ENCODE measurements at regions not wholly inside any gene's neighbourhood (a gene's known extent, or its start where the extent isn't known, plus 50 kb on each side); places are given as distances from the start of the nearest gene placed in this dataset.
A peak's percentile ranks its signal among the peaks of the same experiment; 100 is the strongest.

- DNase-seq, result no peak
These were observed 62.7 kb downstream of the NPTX2 start for GRCh38 chr7:98679741-98680140.

GRCh38 chr7:98681511-98681910 is 64.4 kb downstream of the NPTX2 start:
- DNase-seq, result no peak

- no peak for DNase-seq
These were observed 64.9 kb downstream of the NPTX2 start for GRCh38 chr7:98681951-98682350.

- no peak for DNase-seq
These were observed 66.4 kb downstream of the NPTX2 start for GRCh38 chr7:98683514-98683913.

GRCh38 chr7:98685541-98685940 is 68.5 kb downstream of the NPTX2 start:
- DNase-seq, result no peak

- no peak for DNase-seq
These were observed 69.5 kb downstream of the NPTX2 start for GRCh38 chr7:98686466-98687080.

- DNase-seq, result no peak
These were observed 70.1 kb downstream of the NPTX2 start for GRCh38 chr7:98687111-98687751.

- no peak for DNase-seq
These were observed 74.5 kb downstream of the NPTX2 start for GRCh38 chr7:98691619-98692018.

- no peak for DNase-seq
These were observed 80.0 kb downstream of the NPTX2 start for GRCh38 chr7:98697083-98697482.

- DNase-seq, result no peak
These were observed 80.6 kb downstream of the NPTX2 start for GRCh38 chr7:98697485-98698240.

- DNase-seq, result no peak
These were observed 81.9 kb downstream of the NPTX2 start for GRCh38 chr7:98698976-98699375.

GRCh38 chr7:98700533-98700932 is 83.4 kb downstream of the NPTX2 start:
- DNase-seq, result no peak

GRCh38 chr7:98701372-98701771 is 84.3 kb downstream of the NPTX2 start:
- DNase-seq, result no peak

GRCh38 chr7:98702021-98702420 is 84.9 kb downstream of the NPTX2 start:
- DNase-seq, result no peak

- peak; percentile 4 for DNase-seq
These were observed 86.8 kb downstream of the NPTX2 start for GRCh38 chr7:98703916-98704315.

GRCh38 chr7:98705626-98706025 is 88.5 kb downstream of the NPTX2 start:
- no peak for DNase-seq

- no peak for DNase-seq
These were observed 90.0 kb downstream of the NPTX2 start for GRCh38 chr7:98707076-98707475.

- DNase-seq, result no peak
These were observed 94.9 kb downstream of the NPTX2 start for GRCh38 chr7:98711945-98712344.

- DNase-seq, result no peak
These were observed 96.2 kb downstream of the NPTX2 start for GRCh38 chr7:98713165-98713810.

GRCh38 chr7:98719396-98719795 is 102.3 kb downstream of the NPTX2 start:
- DNase-seq, result no peak

- no peak for DNase-seq
These were observed 105.3 kb downstream of the NPTX2 start for GRCh38 chr7:98722402-98722801.

GRCh38 chr7:98724591-98724990 is 107.5 kb downstream of the NPTX2 start:
- no peak for DNase-seq

GRCh38 chr7:98727146-98727709 is 110.1 kb downstream of the NPTX2 start:
- DNase-seq, result no peak

Data from inflammatory macrophage treated with lipopolysaccharide for 4 hours (primary cell).